ENCODE measurements at regions not wholly inside any gene's neighbourhood (a gene's known extent, or its start where the extent isn't known, plus 50 kb on each side); places are given as distances from the start of the nearest gene placed in this dataset.

DNA sequence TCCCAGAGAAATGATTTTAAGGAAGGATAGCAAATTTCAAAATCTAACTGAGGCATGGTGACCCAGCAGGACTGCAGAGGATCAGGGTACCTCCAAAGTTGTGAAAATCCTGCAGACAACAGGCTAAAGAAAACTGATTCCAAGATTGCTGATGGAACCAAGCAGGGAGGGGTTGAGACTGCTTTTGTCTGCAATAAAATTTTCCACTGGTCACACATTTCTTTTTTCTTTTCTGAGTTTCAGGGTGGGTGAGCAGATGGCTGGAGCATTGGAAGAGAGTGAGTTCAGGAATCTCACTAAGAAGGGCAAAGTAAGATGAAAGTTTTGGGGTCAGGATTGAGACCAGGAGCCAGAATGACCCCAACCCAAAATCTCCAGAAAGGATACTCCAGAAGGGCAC lies 321.0 kb downstream of the TNS1 start (continued):
- TF ChIP-seq, protein P1, sequence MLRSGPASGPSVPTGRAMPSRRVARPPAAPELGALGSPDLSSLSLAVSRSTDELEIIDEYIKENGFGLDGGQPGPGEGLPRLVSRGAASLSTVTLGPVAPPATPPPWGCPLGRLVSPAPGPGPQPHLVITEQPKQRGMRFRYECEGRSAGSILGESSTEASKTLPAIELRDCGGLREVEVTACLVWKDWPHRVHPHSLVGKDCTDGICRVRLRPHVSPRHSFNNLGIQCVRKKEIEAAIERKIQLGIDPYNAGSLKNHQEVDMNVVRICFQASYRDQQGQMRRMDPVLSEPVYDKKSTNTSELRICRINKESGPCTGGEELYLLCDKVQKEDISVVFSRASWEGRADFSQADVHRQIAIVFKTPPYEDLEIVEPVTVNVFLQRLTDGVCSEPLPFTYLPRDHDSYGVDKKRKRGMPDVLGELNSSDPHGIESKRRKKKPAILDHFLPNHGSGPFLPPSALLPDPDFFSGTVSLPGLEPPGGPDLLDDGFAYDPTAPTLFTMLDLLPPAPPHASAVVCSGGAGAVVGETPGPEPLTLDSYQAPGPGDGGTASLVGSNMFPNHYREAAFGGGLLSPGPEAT (IDR thresholded peaks at IDR 0.05; ENCODE audit: low read depth) = no peak
- TF ChIP-seq, protein P2, sequence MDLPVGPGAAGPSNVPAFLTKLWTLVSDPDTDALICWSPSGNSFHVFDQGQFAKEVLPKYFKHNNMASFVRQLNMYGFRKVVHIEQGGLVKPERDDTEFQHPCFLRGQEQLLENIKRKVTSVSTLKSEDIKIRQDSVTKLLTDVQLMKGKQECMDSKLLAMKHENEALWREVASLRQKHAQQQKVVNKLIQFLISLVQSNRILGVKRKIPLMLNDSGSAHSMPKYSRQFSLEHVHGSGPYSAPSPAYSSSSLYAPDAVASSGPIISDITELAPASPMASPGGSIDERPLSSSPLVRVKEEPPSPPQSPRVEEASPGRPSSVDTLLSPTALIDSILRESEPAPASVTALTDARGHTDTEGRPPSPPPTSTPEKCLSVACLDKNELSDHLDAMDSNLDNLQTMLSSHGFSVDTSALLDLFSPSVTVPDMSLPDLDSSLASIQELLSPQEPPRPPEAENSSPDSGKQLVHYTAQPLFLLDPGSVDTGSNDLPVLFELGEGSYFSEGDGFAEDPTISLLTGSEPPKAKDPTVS (IDR thresholded peaks at IDR 0.05; ENCODE audit: low read depth, low read length) = no peak
- no peak for TF ChIP-seq SREBF2 (IDR thresholded peaks at IDR 0.05; ENCODE audit: low read length)

DNA sequence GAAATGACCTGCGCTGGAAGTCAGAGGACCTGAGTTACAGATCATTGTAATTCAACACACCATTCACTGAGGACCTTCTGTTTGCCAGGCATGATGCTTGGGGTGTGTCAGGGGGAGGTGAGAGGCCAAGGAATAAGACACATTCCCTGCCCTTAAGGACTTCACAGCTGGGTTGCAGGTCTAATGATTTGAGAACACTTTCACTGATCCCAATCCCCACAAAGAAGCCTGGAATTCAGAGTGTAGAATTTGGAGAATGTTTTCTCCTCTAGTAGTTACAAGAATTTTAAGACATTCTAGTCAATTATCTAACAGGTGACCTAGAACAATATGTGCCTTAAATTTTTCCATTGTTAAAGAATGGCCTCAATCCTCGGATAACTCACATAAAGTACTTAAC lies 322.4 kb downstream of the TNS1 start:
- Histone ChIP-seq H3K27ac (ENCODE audit: control insufficient read depth, insufficient read depth) (no peak overlapping the region), H3K9ac (ENCODE audit: control insufficient read depth, insufficient read depth, low read length) (no peak overlapping the region), H3K36me3 (ENCODE audit: control insufficient read depth in 2 of 2, insufficient read depth in 2 of 2, low read length in 1 of 2) (no peaks in the 10 kb centered on the region), H4K20me1 (ENCODE audit: control insufficient read depth, insufficient read depth) (no peaks in the 10 kb centered on the region), H3K79me2 (ENCODE audit: control insufficient read depth, insufficient read depth, low read length) (no peaks in the 10 kb centered on the region), H3K27me3 (replicated peaks in 1 of 2; ENCODE audit: control insufficient read depth in 2 of 2, insufficient read depth in 2 of 2, low read length in 1 of 2) (no peaks in the 10 kb centered on the region), H3K4me3 (no peak overlapping the region), H2AFZ (ENCODE audit: control insufficient read depth, low read depth, low read length) (no peak overlapping the region), H3K9me3 (replicated peaks; ENCODE audit: control insufficient read depth, insufficient read depth, low read length) (no peaks in the 10 kb centered on the region), H3K4me1 (ENCODE audit: control insufficient read depth, insufficient read depth, low read length) (no peaks in the 10 kb centered on the region), H3K4me2 (ENCODE audit: control insufficient read depth, insufficient read depth) (no peak overlapping the region)
- ChIA-PET RAD21 (ENCODE audit: unreplicated experiment) (no interaction called here), SMC1A (ENCODE audit: uncharacterized antibody, unreplicated experiment) (no interaction called here), CTCF (no interaction called here), POLR2A (no interaction called here)
- TF ChIP-seq, protein P3, sequence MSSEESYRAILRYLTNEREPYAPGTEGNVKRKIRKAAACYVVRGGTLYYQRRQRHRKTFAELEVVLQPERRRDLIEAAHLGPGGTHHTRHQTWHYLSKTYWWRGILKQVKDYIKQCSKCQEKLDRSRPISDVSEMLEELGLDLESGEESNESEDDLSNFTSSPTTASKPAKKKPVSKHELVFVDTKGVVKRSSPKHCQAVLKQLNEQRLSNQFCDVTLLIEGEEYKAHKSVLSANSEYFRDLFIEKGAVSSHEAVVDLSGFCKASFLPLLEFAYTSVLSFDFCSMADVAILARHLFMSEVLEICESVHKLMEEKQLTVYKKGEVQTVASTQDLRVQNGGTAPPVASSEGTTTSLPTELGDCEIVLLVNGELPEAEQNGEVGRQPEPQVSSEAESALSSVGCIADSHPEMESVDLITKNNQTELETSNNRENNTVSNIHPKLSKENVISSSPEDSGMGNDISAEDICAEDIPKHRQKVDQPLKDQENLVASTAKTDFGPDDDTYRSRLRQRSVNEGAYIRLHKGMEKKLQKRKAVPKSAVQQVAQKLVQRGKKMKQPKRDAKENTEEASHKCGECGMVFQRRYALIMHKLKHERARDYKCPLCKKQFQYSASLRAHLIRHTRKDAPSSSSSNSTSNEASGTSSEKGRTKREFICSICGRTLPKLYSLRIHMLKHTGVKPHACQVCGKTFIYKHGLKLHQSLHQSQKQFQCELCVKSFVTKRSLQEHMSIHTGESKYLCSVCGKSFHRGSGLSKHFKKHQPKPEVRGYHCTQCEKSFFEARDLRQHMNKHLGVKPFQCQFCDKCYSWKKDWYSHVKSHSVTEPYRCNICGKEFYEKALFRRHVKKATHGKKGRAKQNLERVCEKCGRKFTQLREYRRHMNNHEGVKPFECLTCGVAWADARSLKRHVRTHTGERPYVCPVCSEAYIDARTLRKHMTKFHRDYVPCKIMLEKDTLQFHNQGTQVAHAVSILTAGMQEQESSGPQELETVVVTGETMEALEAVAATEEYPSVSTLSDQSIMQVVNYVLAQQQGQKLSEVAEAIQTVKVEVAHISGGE (CRISPR knock-in tag; IDR thresholded peaks at IDR 0.05) = no peak
- in situ Hi-C loops (cut with MboI) = no loop called here
- no TSS peak for BruUV-seq (replicated peaks)
- ATAC-seq = no peak
- no peak for FAIRE-seq
- intact Hi-C loops (cut with micrococcal nuclease; ENCODE audit: unreplicated experiment) = no loop called here
- DNase-seq (ENCODE audit: low read depth, low spot score) = no peak
- 36% methylated on average over 2 of the region's 2 CpGs for WGBS (ENCODE audit: insufficient coverage, insufficient replicate concordance, low lambda C conversion rate, missing lambda C conversion rate)

Data from GM12878 (cell line).